CMK (cell line): ENCODE measurements at regions not wholly inside any gene's neighbourhood (a gene's known extent, or its start where the extent isn't known, plus 50 kb on each side); places are given as distances from the start of the nearest gene placed in this dataset.
"Not testable (repeated sequence)": the region's sequence is repeated elsewhere in the genome, so short reads cannot be mapped to it uniquely, and the experiment has no call there.

Source experiments
- DNase-seq: peaks from one replicate; pipeline ENCODE4 v3.0.0-alpha.2; 2010; ENCODE audit warnings: low read depth

DNA sequence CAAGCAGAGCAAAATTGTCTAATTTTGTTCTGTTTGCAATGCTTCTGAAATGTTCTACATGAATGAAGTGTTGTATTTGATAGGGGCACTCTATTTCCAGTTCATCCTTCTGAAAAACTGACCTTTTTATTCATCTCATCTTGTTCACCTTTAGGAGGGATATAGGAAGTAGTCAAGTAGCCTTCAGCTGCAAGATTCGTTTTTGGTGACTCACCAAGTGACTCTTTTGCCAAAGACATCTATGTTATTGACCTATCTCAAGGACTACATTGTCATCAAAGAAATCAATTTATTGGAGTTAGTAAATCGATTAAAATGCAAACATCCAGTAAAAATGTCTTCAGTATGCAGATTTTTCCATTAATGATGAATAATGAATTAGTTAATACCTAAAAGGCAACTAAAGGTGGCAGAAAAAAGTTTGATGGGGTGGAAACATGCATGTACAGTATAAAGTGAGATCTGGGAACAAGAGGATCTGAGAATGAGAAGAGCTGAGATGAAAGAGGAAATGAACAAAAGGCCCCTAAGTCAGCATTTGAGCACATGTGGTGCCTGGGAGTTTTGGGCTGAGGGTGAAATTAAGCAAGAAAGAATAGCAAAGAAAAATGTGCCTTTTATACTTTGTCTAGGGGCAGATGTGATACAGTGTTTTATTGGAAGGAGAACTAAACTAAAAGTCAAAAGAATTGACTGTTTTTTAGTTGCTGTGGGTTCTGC is 255.1 kb upstream of the LINC00305 start:
- no peak for DNase-seq

DNA sequence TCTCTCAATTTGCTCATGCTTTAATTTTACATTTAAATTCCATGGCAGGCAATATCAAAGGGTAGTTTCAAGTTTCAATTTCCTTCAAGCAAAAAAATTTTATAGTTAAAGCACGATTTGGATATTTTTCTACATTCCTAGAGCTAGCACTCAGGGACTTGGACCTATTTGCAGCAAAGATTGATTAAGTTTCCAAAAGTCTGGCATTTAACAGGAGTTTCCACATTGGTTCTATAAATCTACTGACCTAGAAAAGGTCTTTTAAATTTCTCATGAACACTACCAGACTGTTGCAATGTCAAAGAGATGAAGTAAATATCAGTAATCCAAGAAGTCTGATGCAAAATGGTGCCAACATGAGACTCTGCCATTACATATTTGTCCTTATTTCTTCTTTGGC is 253.7 kb upstream of the LINC00305 start:
- no peak for DNase-seq

DNA sequence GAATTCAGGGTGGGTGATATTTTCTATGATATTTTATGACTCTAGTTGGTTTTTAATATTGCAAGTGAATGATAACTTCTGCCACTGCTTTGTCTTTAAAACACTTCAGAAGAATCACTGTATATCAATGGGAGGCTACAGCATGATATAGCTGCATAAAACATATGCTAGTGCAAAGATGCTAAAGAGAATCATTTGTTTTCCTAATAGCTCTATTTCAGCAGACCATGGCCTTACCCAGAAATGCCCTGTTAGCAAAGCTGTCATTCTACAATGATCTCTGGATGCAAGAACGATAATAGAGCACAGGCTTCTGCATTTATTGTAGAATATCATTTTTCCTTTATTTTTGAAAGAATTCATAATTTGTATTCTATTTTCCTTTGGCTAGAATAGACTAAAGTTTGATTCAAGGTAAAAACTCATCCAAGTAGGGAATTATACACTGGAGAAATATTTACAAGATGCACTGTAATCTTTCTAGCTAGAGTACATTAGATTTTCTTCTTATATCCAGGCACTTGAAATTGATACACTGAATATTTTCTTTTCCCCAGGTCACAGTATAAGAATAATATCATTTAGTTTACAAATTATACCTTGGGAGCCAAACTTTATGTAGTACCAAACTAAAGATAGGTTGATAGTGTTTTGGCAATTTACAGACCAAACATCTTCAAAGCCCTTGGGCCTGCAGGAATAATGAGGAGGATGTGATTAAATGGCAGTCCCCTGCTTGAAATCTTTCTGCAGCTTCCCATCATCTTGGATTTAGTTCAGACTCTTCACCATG is 252.6 kb upstream of the LINC00305 start:
- no peak for DNase-seq

DNA sequence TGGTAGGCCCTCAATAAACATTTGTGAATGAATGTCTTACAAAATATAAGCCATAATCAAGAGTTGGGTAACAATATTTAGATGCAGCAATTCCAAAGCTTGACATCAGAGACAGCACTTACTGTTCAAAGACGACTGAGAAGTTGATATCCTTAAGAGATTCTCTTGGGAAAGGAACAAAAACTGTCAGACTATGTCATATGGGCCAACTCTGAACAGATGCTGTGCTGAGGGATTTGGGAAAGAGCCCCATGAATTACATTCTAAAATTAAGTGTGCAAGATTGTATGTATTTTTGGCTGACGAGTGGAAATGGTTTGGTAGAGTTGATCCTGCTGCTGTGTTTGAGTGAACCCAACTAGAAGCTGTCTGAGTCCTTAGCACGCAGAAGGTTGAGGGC is 250.7 kb upstream of the LINC00305 start:
- no peak for DNase-seq

DNA sequence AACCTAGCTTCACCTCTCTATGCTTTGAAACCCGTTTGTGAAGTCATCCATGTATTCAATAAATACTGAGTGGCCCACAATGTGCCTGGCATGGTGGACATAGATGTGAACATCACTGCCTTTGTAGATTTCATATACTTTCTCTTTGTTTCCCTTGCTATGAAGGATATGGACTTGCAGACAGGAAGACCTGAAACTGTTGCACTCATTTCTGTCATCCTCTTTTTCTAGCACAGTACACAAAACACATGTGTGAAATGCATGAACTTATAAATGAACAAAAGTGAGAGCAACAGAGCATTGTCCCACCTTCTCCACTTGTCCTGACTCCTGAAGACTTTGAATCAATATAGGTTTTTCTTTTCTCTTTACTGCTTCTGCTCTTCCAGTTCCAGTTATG is 249.4 kb upstream of the LINC00305 start:
- no peak for DNase-seq

DNA sequence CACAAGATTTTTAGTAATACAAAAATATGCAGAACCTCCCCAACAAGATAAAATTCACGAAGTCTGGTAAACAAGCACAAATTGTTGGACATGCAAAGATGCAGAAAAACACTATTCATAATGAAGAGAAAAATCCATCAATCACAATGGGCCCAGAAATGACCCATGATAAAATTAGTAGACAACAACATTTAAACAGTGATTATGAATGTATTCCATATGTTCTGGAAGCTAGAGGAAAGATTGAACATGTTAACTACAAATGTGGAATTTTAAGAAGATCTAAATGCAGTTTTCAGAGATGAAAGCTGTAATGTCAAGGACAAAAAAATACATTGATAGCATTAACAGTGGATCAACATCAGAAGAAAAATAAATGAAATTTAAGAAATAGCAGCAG is 243.3 kb upstream of the LINC00305 start:
- DNase-seq = no peak

DNA sequence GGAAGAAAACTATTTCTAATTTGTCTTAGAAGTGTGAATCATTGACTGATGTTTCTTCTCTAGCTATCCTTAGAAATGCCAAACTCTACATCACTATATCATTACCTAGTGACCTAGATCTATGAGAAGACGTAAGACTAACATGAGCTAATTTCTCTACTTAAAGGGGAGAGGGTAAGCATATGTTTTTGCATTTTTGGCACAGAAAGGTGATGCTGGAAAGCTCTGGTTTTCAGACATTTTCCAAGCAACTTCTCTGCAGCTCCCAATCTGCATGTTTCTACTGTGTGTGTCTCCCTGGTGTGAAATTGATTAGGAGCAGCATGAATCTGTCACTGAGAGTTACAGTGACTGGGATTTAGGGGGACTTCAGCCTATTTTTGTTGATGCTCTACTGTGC is 235.2 kb upstream of the LINC00305 start:
- DNase-seq = no peak

DNA sequence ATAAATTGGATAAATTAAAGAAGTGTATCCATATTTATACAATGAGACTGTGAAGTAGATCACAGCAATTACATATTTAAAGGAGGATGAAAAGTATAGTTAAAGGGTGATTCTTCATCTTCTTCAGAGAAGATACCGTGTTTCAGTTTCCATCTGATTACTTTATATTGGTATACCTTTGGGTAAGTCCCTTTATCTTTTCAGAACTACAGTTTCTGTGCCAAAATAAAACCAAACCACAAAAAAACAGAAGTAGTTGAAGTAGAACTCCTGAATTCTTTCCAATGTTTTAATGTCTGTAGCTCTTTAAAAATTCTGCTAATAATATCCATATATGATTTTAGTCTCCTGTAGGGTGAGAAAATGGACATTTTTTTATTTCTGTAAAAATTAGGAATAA is 231.2 kb upstream of the LINC00305 start:
- no peak for DNase-seq

DNA sequence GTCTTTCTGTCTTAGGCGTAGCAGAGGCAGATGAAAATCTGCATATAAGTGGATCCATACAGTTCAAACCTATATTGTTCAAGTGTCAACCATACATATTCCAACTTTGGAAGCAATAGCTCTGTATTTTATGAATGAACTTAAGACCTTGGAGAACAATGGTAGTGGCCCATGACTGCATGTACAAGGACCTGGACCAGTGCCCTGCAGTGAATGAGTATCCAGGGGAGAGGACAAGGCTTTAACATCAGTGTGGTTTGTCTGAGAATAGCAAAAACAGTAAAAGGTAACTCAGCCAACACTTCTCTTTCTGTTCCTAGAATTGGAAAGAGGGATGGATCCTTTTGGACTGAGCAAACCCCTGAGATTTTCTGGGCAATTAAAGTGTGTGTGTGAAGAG is 230.8 kb upstream of the LINC00305 start:
- no peak for DNase-seq

DNA sequence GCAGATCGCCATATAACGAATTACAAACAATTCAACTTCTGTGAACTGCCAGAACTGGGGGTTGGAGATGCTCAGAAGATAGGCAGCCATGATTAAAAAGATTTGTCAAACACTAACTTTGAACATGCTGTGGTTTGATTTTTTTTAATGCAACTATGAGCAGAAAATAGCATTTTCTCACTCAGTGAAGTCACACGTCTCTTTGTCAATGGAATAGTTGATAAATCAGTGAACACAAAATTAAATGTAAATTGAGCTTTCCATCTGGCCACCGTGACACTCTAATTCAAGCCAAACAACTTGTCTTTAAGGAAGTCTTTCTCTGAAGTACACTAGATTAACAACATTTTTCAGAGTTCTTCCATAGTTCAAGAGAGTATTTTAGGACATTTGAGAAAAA is 228.6 kb upstream of the LINC00305 start:
- no peak for DNase-seq

DNA sequence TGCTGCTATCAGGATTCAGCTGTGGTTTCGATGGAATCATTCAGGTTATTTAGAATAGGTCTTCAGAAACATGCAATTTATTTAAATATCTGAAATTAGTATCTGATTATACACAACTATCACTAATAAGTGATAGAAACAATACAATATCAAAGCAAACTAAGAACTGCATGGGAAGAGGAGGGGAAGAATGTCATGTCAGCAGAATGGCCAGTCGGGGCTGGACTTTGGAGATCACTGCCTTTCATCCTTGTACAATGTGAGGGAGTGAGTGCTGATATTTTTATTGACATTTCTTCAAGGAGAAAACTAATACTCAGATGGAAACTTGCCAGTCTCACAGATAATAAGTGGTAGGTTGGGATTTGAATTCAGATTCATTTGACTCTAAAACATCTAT is 224.0 kb upstream of the LINC00305 start:
- DNase-seq = no peak

DNA sequence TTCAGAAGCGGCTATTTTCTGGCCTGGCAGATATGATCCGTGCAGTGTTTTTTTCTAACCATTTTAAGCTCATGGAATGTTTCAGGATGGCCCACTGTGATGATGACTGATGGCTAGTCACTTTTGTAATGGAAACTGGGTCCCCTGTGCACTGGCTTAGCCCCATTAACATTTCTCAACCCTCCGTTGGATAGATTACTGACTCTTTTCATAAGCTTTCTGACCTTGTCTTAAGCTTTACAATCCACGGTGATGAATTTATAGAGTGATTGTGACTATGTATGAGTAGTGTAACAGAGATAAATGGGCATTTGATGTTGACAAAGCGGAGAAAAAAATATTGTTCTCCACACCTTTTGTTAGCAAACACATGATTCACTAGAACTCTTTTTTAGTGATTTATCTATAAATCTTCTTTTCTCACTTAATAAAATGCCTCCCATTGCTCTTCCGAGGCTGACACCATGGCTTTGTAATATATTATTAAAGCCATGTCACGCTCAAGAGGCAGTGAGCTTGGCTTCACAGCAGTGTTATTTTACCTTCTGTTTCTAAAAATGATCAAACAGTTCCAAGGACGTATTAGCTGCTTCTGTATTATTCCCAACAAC is 221.0 kb upstream of the LINC00305 start:
- not testable (repeated sequence) for DNase-seq

DNA sequence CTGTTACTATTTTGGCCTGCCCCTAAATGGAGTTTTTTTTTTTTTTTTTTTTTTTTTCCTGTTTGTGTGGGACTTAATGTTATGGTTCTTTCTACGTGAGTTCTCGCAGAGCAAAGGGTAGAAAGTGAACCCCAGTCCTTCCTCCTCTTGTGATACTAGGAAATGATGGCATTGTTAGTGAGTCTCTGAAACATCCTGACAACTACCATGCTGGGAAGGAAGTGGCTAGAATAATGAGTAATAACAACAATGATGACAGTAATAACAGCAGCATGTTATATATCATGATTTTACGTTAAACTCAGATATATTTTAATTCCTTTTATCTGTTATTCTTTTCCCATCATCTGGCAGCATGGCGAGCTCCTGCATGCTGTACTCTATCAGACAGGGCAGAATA is 216.2 kb upstream of the LINC00305 start:
- no peak for DNase-seq

DNA sequence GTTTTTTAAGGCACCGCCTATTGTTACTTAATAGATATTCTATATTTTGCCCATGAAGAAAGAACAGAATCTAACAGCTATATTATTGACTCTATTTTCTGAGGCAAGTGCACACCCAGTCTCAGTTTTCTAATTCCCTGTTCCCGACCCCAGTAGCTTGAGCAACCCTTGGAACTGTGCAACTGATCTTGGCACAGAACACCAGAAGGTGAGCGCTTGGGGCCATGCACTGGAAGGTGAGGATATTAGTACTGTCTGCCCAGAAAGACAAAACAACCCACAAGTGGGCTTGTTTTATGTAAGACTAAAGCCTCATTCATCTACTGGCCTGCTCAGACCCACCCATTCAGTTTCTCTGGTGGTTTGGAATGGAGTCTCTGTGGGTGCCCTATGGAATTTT is 188.8 kb upstream of the LINC00305 start:
- DNase-seq = no peak

DNA sequence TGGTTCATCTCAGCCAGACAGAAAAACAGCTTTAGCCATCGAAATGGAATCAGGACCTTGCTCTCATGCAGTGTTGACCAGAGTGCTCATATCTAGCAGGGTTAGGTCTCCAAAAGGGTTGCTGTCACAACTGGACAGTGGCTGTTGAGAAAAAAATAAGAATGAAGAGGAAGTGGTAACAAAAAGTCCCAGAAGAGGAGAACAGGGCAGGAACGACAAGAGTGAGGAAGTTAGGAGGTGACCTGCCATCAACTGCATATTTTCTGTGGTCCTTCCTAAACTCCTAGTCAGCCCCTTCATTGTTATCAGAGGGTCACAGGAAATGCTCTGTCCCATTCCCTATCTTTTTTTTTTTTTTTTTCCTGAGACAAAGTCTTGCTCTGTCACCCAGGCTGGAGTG is 188.1 kb upstream of the LINC00305 start:
- no peak for DNase-seq

DNA sequence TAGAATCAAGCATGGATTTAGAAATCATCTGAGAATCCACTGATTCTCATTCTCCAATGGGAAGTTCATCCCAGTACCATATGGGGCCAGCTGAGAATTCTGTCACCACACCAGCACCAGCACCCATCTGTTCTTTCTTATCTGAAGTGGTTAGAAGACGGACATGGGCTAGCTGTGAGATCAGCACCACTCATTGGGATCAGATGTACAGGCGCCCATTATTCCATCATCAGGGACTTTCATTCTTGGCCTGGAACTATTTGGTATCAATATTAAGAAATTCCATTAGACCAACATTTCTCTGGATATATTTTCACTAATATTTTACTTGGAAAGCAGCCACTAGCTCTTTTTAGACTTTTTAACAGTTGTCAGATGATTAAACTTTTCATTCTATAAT is 185.9 kb upstream of the LINC00305 start:
- DNase-seq = no peak

DNA sequence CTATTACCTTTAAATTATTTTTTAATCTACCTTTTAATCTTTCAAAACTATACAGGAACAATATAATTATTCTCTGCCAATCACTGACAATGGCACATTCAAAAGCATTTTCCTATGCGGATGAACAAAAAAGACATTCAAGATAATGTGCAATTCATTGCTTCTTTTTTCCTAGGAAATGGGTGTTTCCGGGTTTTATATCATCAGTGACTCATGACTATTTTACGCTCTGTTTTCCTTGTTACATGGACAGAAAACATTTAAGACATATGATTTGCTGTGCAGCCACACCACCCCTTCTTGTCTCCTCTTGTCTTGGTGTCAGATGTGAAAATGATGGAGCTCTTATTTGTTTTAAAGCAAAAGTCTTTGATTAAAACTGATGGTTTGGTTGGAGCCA is 184.7 kb upstream of the LINC00305 start:
- DNase-seq = no peak

DNA sequence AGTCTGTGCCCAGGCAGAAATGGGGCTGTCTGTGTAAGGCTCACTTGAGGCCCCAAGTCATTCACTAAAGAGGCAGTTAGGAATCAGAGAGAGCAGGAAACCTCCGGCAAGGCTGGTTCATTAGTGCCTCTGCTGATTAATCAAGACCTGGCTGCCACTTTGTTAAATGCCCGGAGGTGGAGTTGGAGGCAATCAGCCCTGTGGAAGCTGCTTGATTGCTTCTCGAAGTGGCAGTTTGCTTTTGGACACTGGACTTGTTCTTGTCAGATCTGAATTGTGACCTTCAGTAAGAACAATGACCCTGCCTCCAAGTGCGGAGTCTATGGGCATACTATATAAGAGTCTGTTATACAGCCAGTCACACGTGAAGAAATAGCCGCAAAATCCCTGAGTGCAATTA is 183.9 kb upstream of the LINC00305 start:
- no peak for DNase-seq

DNA sequence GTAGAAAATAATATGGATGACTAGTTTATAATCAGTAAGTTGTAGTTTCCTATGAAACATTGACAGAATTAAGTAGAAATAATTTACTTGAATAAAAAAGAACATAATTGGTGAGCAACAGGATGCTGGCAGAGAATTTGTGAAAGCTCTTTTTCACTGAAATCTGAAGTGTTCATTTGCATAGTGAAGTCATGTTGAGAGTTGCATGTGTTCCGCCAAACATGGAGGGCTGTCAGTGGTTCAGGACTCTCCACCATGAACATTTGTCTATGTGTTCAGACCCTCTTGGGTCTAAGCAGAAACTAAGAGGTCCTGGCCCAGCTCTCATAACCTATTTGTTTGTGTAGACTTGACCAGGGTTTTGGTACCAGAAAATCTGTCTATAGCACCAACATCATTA is 182.5 kb upstream of the LINC00305 start:
- no peak for DNase-seq

DNA sequence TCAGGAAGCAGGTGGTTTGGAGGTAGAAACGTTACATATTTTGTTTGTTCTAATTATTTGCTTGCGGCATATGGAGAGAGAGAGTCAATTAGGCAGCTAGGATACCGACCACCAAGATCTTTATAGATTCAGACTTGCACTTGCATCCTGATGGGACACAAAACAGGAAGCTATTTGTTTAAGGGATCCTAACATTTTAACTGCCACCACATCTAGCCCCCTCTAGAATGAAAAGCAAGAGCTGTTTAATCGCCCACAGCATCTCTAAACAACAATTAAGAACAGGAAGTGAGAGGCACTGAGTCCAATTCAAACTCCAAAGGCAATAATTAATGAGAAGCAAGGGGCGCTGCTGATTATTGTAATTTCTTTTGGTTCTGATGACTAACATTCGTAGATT is 182.0 kb upstream of the LINC00305 start:
- DNase-seq = no peak

DNA sequence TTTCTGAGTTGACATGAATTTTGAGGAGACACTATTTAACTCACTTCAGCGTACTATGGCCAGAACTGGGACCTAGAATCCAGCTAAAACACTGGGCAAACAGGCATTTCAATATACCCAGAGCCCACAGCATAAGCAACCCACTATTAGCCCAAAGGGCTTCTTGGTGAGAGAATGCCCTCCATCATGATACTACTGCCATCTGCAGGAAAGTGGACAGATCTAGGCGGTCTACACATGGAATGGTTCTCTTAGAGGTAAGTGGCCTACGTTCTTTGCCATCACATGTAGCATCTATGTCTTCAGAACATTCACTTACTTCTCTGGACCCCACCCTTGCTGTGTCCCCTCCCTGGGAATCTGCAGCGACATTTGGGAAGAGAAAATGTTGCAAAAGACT is 181.3 kb upstream of the LINC00305 start:
- DNase-seq = no peak

DNA sequence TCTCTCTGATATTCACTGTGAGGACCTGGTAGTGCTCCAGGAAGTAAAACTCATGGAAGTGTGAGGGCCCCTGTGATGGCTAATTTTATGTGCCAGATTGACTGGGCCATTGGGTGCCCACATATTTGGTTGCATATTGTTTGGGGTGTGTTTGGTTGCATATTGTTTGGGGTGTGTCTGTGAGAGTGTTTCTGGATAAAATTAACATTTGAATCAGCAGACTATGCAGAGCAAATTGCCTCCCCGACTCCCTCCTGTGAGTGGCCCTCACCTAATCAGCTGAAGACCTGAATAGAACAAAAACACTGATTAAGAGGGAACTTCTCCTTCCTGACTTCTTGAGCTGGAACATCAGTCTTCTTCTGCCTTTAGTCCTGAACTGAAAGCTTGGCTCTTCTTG is 173.3 kb upstream of the LINC00305 start:
- no peak for DNase-seq

DNA sequence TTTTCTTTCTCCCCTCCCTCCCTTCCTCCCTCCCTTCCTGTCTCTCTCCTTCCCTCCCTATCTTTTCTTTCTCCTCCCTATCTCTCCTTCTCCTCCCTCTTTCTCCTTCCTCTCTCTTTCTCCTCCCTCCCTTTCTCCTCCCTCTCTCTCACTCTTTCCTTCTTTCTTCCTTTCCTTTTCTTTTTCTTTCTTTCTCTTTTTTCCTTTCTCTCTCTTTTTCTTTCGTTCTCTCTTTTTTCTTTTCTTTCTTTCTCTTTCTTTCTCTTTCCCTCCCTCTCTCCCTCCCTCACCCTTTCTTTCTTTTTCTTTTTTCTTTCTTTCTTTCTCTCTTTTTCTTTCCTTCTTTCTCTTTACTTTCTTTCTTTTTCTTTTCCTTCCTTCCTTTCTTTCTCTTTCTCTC is 169.7 kb upstream of the LINC00305 start:
- DNase-seq = no peak
